NB4 (cell line): ENCODE measurements at regions not wholly inside any gene's neighbourhood (a gene's known extent, or its start where the extent isn't known, plus 50 kb on each side); places are given as distances from the start of the nearest gene placed in this dataset.

Experiments
- POLR2A ChIP-seq: IDR thresholded peaks from 2 replicates; pipeline ENCODE4 v1.6.1; 2011; ENCODE audit warnings: mild to moderate bottlenecking; ENCODE audit not compliant: insufficient read length; ENCODE audit errors: extremely low read depth
- TF ChIP-seq, protein P1 (sequence below): IDR thresholded peaks from one replicate; pipeline ENCODE4 v1.5.1; 2012; ENCODE audit warnings: low read depth, low read length

DNA sequence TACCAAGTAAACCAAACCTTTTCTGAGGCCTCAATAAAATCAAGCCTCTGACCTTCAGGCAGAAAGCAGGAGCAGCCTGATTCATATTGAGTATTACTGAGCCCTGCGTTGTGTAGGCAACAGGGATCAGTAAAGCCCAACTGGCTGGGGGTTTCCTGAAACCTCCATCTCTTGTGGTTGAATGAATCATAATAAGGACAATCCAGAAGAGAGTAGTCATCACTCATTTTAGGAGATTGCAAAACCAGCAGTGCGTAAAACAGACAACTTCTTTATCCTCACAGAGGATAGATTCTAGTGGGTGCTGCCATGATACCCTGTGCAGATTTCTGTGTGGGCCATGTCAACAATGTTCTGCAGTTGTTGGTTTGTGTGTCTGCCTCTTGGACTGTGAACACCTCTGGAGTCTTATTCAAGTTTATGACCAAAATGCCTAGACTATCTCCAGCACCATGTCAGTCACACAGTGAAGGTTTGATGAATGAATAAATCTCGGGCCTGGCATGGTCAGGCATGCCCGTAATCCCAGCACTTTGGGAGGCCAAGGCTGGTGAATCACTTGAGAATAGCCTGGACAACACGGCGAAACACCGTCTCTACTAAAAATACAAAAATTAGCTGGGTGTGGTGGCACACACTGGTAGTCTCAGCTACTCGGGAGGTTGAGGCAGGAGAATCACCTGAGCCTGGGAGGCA, 51.8 kb upstream of the RAB27B start:
- no peak for TF ChIP-seq POLR2A
- TF ChIP-seq, protein P1, sequence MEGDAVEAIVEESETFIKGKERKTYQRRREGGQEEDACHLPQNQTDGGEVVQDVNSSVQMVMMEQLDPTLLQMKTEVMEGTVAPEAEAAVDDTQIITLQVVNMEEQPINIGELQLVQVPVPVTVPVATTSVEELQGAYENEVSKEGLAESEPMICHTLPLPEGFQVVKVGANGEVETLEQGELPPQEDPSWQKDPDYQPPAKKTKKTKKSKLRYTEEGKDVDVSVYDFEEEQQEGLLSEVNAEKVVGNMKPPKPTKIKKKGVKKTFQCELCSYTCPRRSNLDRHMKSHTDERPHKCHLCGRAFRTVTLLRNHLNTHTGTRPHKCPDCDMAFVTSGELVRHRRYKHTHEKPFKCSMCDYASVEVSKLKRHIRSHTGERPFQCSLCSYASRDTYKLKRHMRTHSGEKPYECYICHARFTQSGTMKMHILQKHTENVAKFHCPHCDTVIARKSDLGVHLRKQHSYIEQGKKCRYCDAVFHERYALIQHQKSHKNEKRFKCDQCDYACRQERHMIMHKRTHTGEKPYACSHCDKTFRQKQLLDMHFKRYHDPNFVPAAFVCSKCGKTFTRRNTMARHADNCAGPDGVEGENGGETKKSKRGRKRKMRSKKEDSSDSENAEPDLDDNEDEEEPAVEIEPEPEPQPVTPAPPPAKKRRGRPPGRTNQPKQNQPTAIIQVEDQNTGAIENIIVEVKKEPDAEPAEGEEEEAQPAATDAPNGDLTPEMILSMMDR: no peak
